ENCODE measurements at regions not wholly inside any gene's neighbourhood (a gene's known extent, or its start where the extent isn't known, plus 50 kb on each side); places are given as distances from the start of the nearest gene placed in this dataset.
"Not testable (repeated sequence)": the region's sequence is repeated elsewhere in the genome, so short reads cannot be mapped to it uniquely, and the experiment has no call there.

DNA sequence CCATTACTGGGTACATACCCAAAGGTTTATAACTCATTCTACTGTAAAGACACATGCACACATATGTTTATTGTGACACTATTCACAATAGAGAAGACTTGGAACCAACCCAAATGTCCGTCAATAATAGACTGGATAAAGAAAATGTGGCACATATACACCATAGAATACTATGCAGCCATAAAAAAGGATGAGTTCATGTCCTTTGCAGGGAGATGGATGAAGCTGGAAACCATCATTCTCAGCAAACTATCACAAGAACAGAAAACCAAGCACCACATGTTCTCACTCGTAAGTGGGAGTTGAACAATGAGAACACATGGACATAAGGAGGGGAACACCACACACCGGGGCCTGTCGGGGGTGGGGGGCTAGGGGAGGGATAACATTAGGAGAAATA lies 196.9 kb upstream of the CAND1 start:
- not testable (repeated sequence) for TF ChIP-seq CTCF, POLR2A (IDR thresholded peaks at IDR 0.05)

Measured in testis (tissue), 2 donors.